Kidney (tissue), 13 donors: ENCODE measurements at regions not wholly inside any gene's neighbourhood (a gene's known extent, or its start where the extent isn't known, plus 50 kb on each side); places are given as distances from the start of the nearest gene placed in this dataset.

ENCODE experiments used
- DNase-seq, 5 donors: peaks; one replicate each; pipeline ENCODE4 v3.0.0-alpha.2; 2013 to 2020
- FAIRE-seq: peaks from 2 replicates; lab custom pipeline; 2012; peaks lifted over from hg19 to GRCh38; lab: Jason Lieb, UNC
- H3K27ac ChIP-seq, 2 donors: one replicate each; pipeline ENCODE4 v1.7.0; 2013; ENCODE audit warnings: low read depth in 2 of 2, low read length in 2 of 2, inconsistent platforms in 1 of 2
- H3K27me3 ChIP-seq: one replicate; pipeline ENCODE4 v1.7.1; 2013; ENCODE audit warnings: low read length, inconsistent platforms; ENCODE audit not compliant: control insufficient read depth, insufficient read depth
- H3K36me3 ChIP-seq, 3 donors: one replicate each; pipeline versions ENCODE4 v1.7.0 to v1.7.1; 2013; ENCODE audit warnings: low read length in 3 of 3, control low read depth in 1 of 3, inconsistent platforms in 1 of 3; ENCODE audit not compliant: insufficient read depth in 3 of 3, control insufficient read depth in 2 of 3
- H3K4me1 ChIP-seq, 3 donors: one replicate each; pipeline versions ENCODE4 v1.7.0 to v1.7.1; 2013; ENCODE audit warnings: low read length in 3 of 3, inconsistent platforms in 1 of 3, low read depth in 1 of 3; ENCODE audit not compliant: control insufficient read depth in 2 of 3, insufficient read depth in 2 of 3
- H3K4me3 ChIP-seq, 3 donors: one replicate each; pipeline versions ENCODE4 v1.7.0 to v1.8.1; 2013; ENCODE audit warnings: low read length in 3 of 3, control low read depth in 1 of 3, inconsistent platforms in 1 of 3
- H3K9ac ChIP-seq, 3 donors: one replicate each; pipeline versions ENCODE4 v1.7.0 to v1.7.1; 2013; ENCODE audit warnings: low read length in 3 of 3, control low read depth in 1 of 3, inconsistent platforms in 1 of 3
- H3K9me3 ChIP-seq, 3 donors: one replicate each; pipeline versions ENCODE4 v1.7.0 to v1.7.1; 2013; ENCODE audit warnings: low read length in 3 of 3, control low read depth in 1 of 3, inconsistent platforms in 1 of 3; ENCODE audit not compliant: control insufficient read depth in 2 of 3, insufficient read depth in 1 of 3
- intact Hi-C: fragments of 100-400 bp; cut with DNase I; formaldehyde crosslinking; loops from one replicate; pipeline ENCODE4 v1.11.1; 2022
- TF ChIP-seq, protein P1 (sequence below): IDR thresholded peaks from 3 replicates; pipeline ENCODE4 v1.5.1; 2012; ENCODE audit warnings: mild to moderate bottlenecking, moderate library complexity, borderline replicate concordance; ENCODE audit not compliant: insufficient read depth; ENCODE audit errors: extremely low read depth
- donor health status: control.
- donor health status: control.
- donor health status: control.
- donor health status: control.
- donor health status: control.
- donor health status: DM: yes; HTN: yes; CAD: no.
- donor health status: Normal renal cell carcinoma (clear cell type).

DNA sequence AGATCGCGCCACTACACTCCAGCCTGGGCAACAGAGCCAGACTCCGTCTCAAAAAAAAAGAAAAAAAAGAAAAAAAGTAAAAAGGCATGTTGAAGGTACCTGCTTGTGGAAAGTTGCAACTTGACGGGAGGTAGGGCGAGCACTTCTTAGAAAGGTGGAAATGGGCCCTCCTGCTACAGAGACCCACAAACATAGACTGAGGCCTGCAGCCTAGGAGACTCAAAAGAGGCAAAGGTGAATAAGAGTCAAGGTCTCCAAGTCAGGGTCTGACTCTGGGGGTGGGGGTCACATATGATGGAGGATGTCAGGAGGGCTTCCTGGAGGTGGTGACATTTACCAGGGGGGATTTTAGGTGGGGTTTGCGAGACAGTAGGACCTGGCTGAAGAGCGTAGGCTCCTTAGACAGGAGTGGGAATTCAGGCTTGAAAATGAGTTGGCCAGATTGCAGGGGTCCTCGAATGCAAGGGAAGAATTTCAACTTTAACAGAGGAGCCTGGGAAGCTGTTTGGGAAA lies 303.0 kb downstream of the SEC14L1 start:
- FAIRE-seq = no peak
- TF ChIP-seq, protein P1, sequence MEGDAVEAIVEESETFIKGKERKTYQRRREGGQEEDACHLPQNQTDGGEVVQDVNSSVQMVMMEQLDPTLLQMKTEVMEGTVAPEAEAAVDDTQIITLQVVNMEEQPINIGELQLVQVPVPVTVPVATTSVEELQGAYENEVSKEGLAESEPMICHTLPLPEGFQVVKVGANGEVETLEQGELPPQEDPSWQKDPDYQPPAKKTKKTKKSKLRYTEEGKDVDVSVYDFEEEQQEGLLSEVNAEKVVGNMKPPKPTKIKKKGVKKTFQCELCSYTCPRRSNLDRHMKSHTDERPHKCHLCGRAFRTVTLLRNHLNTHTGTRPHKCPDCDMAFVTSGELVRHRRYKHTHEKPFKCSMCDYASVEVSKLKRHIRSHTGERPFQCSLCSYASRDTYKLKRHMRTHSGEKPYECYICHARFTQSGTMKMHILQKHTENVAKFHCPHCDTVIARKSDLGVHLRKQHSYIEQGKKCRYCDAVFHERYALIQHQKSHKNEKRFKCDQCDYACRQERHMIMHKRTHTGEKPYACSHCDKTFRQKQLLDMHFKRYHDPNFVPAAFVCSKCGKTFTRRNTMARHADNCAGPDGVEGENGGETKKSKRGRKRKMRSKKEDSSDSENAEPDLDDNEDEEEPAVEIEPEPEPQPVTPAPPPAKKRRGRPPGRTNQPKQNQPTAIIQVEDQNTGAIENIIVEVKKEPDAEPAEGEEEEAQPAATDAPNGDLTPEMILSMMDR = no peak
- intact Hi-C loops = no loop called here
- H3K27ac ChIP-seq = no peak overlapping the region
- peaks cover 2 to 44% (median 20%) of the 10 kb centered on the region in 3 donors for H3K4me1 ChIP-seq
- no peaks in the 10 kb centered on the region for H3K9me3 ChIP-seq
- no peaks in the 10 kb centered on the region for H3K27me3 ChIP-seq
- DNase-seq = no peak
- H3K36me3 ChIP-seq = no peaks in the 10 kb centered on the region
- H3K9ac ChIP-seq = no peak overlapping the region
- H3K4me3 ChIP-seq = no peak overlapping the region

DNA sequence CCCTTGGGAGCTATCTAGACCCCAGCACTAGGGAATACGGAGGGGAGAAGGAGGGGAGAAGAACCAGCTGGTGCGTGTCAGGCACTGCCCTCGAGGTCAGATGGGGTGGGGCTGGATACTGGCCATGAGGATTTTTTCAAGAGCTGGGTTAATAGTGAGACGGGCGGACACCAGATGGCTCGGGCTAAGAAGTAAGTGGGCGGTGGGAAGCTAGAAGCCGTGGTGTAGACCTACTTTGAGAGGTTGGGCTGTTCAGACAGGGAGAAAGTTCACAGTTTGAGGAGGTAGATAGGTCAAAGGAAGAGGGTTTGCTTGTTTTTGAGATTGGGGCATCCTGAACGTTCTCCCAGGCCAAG lies 303.8 kb downstream of the SEC14L1 start:
- Histone ChIP-seq H3K36me3 (no peaks in the 10 kb centered on the region), H3K4me1 (peaks cover 2 to 42% (median 18%) of the 10 kb centered on the region in 3 donors), H3K27me3 (no peaks in the 10 kb centered on the region), H3K9me3 (no peaks in the 10 kb centered on the region), H3K27ac (peak overlapping the region in 1 of 2 donors; percentile 55), H3K9ac (no peak overlapping the region), H3K4me3 (no peak overlapping the region)
- TF ChIP-seq, protein P1 = no peak
- intact Hi-C loops = no loop called here
- peak in 4 of 5 donors; percentile 76 to 83 (median 81) for DNase-seq
- FAIRE-seq = no peak

DNA sequence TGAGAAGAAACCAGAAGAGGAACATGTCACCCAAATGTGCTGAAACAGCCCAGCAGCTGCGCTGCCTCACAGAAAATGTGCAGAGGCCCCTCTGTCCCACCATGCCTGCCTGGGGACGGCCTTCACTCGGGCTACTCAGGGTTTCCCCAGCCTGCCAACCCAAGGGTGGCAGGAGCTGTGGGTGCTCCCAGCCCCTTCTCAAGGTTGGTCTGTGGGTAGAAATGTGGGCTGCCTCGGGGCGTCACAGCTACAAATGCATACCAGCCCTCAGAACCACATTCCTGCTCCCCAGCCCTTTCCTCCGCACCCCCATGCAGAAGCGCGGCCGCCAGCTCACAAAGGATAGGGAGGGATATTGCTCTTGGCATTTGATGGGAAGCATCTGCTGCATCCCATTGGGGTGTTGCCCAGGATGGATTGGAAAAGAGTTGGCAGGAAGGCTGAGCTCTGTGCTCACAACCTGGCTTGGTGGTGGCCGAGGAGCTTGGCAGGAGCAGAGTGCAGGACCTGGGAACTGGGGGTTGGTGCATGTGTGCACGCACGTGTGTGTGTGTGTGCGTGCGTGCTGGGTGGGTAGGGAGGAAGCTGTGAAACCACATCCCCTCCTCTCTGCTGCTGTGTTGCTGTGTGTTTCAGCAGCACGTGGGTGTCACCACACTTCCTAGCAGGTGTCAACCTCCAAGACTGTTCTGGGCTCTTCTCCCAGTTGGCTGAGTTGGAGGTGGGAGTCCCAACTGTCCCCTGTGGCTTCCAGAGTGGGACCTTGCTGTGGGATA lies 304.4 kb downstream of the SEC14L1 start:
- H3K4me1 ChIP-seq = peaks cover 2 to 48% (median 24%) of the 10 kb centered on the region in 3 donors
- no peak overlapping the region for H3K9ac ChIP-seq
- no peaks in the 10 kb centered on the region for H3K9me3 ChIP-seq
- no peaks in the 10 kb centered on the region for H3K27me3 ChIP-seq
- TF ChIP-seq, protein P1 = no peak
- intact Hi-C loops = no loop called here
- no peak overlapping the region for H3K4me3 ChIP-seq
- no peak for DNase-seq
- peak overlapping the region in 1 of 2 donors; percentile 55 for H3K27ac ChIP-seq
- H3K36me3 ChIP-seq = no peaks in the 10 kb centered on the region
- no peak for FAIRE-seq
